ELF-1 (cell line): ENCODE measurements at regions not wholly inside any gene's neighbourhood (a gene's known extent, or its start where the extent isn't known, plus 50 kb on each side); places are given as distances from the start of the nearest gene placed in this dataset.

Experiments
- DNase-seq: peaks from one replicate; pipeline ENCODE4 v3.0.0-alpha.2; 2016; ENCODE audit warnings: low read depth, low spot score

- DNase-seq, result no peak
Measured at GRCh38 chr2:146323564-146323963, 1521.3 kb upstream of the ACVR2A start.

- DNase-seq, result peak; percentile 2
Measured at GRCh38 chr2:146321175-146321574, 1523.7 kb upstream of the ACVR2A start.

GRCh38 chr2:146317959-146318358 lies 1526.9 kb upstream of the ACVR2A start:
- no peak for DNase-seq

- DNase-seq, result no peak
Measured at GRCh38 chr2:146312899-146313298, 1531.9 kb upstream of the ACVR2A start.

- no peak for DNase-seq
Measured at GRCh38 chr2:146305164-146305563, 1539.7 kb upstream of the ACVR2A start.

- DNase-seq, result no peak
Measured at GRCh38 chr2:146301287-146301686, 1543.5 kb upstream of the ACVR2A start.

- no peak for DNase-seq
Measured at GRCh38 chr2:146295080-146295670, 1549.7 kb upstream of the ACVR2A start.

GRCh38 chr2:146287281-146287680 lies 1557.5 kb upstream of the ACVR2A start:
- no peak for DNase-seq

- DNase-seq, result no peak
Measured at GRCh38 chr2:146278881-146279280, 1565.9 kb upstream of the ACVR2A start.

GRCh38 chr2:146271131-146271831 lies 1573.5 kb upstream of the ACVR2A start:
- no peak for DNase-seq

GRCh38 chr2:146270618-146271017 lies 1574.2 kb upstream of the ACVR2A start:
- no peak for DNase-seq

GRCh38 chr2:146267093-146267492 lies 1577.7 kb upstream of the ACVR2A start:
- DNase-seq, result no peak

GRCh38 chr2:146265656-146266055 lies 1579.2 kb upstream of the ACVR2A start:
- no peak for DNase-seq

- DNase-seq, result no peak
Measured at GRCh38 chr2:146262606-146263005, 1582.2 kb upstream of the ACVR2A start.

GRCh38 chr2:146260551-146260950 lies 1584.3 kb upstream of the ACVR2A start:
- no peak for DNase-seq

GRCh38 chr2:146259816-146260215 lies 1585.0 kb upstream of the ACVR2A start:
- no peak for DNase-seq

- DNase-seq, result no peak
Measured at GRCh38 chr2:146258071-146258470, 1586.8 kb upstream of the ACVR2A start.

GRCh38 chr2:146252119-146252518 lies 1592.7 kb upstream of the ACVR2A start:
- no peak for DNase-seq

- no peak for DNase-seq
Measured at GRCh38 chr2:146251328-146251727, 1593.5 kb upstream of the ACVR2A start.

GRCh38 chr2:146246736-146247523 lies 1597.9 kb upstream of the ACVR2A start:
- no peak for DNase-seq

GRCh38 chr2:146246002-146246735 lies 1598.7 kb upstream of the ACVR2A start:
- no peak for DNase-seq

GRCh38 chr2:146244830-146245229 lies 1600.0 kb upstream of the ACVR2A start:
- no peak for DNase-seq
